ENCODE measurements at regions not wholly inside any gene's neighbourhood (a gene's known extent, or its start where the extent isn't known, plus 50 kb on each side); places are given as distances from the start of the nearest gene placed in this dataset.

- no peak overlapping the region for H3K4me3 ChIP-seq (ENCODE audit: low read depth, low read length)
- DNase-seq (ENCODE audit: low read depth) = no peak
- no peak for TF ChIP-seq CTCF (IDR thresholded peaks at IDR 0.05; ENCODE audit: insufficient read depth, low read depth, low read length, missing control alignments)
Observed at GRCh38 chr2:41917587-41917986, 130.2 kb upstream of the PKDCC start.

GRCh38 chr2:41919135-41919534 lies 128.7 kb upstream of the PKDCC start:
- TF ChIP-seq CTCF (IDR thresholded peaks at IDR 0.05; ENCODE audit: insufficient read depth, low read depth, low read length, missing control alignments) = no peak
- no peak for DNase-seq (ENCODE audit: low read depth)
- H3K4me3 ChIP-seq (ENCODE audit: low read depth, low read length) = no peak overlapping the region

- no peak for TF ChIP-seq CTCF (IDR thresholded peaks at IDR 0.05; ENCODE audit: insufficient read depth, low read depth, low read length, missing control alignments)
- DNase-seq (ENCODE audit: low read depth) = no peak
- H3K4me3 ChIP-seq (ENCODE audit: low read depth, low read length) = no peak overlapping the region
Observed at GRCh38 chr2:41920181-41920580, 127.6 kb upstream of the PKDCC start.

DNA sequence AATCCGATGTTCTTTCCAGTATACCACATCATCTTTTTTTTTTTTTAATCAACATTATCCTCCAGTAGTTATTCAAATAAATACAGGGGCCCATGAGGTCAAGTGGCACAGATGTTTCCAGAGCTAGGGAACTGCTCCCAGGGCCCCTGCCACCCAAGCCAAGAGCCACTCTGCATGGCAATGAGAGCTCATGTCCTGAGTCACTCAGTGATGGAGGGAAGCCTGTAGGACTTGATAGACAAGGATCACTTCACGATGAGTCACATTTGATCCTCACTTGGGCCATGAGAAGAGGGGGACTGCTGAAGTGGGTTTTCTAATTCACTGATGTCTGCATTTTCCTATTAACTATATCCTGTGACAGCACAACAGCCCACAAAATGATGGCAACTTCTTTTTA lies 127.0 kb upstream of the PKDCC start:
- no peak for TF ChIP-seq CTCF (IDR thresholded peaks at IDR 0.05; ENCODE audit: insufficient read depth, low read depth, low read length, missing control alignments)
- H3K4me3 ChIP-seq (ENCODE audit: low read depth, low read length) = no peak overlapping the region
- no peak for DNase-seq (ENCODE audit: low read depth)

GRCh38 chr2:41922177-41922576 lies 125.6 kb upstream of the PKDCC start:
- H3K4me3 ChIP-seq (ENCODE audit: low read depth, low read length) = no peak overlapping the region
- TF ChIP-seq CTCF (IDR thresholded peaks at IDR 0.05; ENCODE audit: insufficient read depth, low read depth, low read length, missing control alignments) = no peak
- DNase-seq (ENCODE audit: low read depth) = no peak

GRCh38 chr2:41923156-41923786 lies 124.5 kb upstream of the PKDCC start:
- H3K4me3 ChIP-seq (ENCODE audit: low read depth, low read length) = no peak overlapping the region
- no peak for TF ChIP-seq CTCF (IDR thresholded peaks at IDR 0.05; ENCODE audit: insufficient read depth, low read depth, low read length, missing control alignments)
- no peak for DNase-seq (ENCODE audit: low read depth)

DNA sequence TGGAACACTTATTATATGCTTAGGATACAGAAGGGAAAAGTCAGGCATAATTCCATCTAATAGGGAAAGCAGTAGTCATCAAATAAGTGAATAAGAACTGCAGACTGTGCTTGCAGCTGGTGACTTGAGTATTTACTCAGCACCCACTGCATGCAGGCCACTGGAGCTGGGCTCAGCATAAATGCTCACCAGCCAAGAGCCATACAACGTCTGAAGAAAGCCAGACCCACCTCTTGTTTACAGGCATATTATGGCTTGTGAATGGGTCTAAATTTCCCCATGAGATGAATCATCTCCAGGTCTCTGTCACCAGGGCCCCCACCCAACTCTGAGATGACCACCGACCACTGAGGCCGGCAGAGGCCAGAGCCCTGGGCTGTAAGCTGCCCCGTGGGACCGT lies 123.8 kb upstream of the PKDCC start:
- TF ChIP-seq CTCF (IDR thresholded peaks at IDR 0.05; ENCODE audit: insufficient read depth, low read depth, low read length, missing control alignments) = no peak
- DNase-seq (ENCODE audit: low read depth) = no peak
- no peak overlapping the region for H3K4me3 ChIP-seq (ENCODE audit: low read depth, low read length)

Measured in GM12865 (cell line).